ENCODE measurements at regions not wholly inside any gene's neighbourhood (a gene's known extent, or its start where the extent isn't known, plus 50 kb on each side); places are given as distances from the start of the nearest gene placed in this dataset.
"Not testable (repeated sequence)": the region's sequence is repeated elsewhere in the genome, so short reads cannot be mapped to it uniquely, and the experiment has no call there.

DNA sequence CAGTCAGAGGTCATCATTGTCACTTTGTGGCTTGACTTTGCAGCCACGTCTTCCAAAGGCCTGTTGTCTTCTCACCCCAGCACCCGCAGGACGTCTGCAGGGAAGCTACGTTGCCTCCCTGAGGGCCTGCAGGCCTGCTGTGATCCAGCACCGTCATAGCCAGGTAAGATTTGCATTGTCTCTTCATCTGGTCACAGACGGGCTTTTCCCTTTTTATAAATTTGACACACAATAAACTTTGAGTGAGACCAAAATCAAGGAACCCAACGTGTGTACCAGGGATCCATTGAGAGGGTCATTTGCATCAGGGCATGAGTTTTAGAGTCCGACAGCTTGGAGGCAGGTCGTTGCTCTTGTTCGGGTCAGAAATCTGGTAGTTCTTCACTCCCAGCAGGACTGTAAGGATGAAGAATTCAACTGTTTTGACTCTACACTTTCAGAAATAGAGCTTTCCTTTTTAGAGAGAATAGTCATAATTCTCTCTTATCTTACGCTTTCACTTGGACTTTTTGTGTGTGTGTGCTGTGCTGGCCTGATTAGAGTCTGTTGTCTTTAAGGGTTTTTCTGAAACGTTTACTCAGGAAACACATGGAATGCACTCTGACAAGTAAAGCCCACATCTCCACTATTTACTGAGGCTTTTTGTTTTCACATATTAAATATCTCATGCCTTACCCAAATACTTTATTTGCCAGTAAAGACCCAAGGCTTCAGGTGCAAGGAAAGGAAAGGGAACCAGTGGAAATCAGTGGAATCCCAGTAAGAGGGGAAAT is 177.2 kb upstream of the TAB2 start:
- no peak overlapping the region for H3K27ac ChIP-seq
- H3K9me3 ChIP-seq = no peaks in the 10 kb centered on the region
- no peak overlapping the region for H3K4me3 ChIP-seq
- no peaks in the 10 kb centered on the region for H3K36me3 ChIP-seq
- DNase-seq = no peak
- no peaks in the 10 kb centered on the region for H3K27me3 ChIP-seq
- WGBS, 2 donors = 53 to 74% methylated on average over 12 of the region's 12 CpGs
- intact Hi-C loops (cut with DNase I) = no loop called here
- peaks cover 0 to 4% (median 0%) of the 10 kb centered on the region in 4 donors for H3K4me1 ChIP-seq
- TF ChIP-seq, protein P1, sequence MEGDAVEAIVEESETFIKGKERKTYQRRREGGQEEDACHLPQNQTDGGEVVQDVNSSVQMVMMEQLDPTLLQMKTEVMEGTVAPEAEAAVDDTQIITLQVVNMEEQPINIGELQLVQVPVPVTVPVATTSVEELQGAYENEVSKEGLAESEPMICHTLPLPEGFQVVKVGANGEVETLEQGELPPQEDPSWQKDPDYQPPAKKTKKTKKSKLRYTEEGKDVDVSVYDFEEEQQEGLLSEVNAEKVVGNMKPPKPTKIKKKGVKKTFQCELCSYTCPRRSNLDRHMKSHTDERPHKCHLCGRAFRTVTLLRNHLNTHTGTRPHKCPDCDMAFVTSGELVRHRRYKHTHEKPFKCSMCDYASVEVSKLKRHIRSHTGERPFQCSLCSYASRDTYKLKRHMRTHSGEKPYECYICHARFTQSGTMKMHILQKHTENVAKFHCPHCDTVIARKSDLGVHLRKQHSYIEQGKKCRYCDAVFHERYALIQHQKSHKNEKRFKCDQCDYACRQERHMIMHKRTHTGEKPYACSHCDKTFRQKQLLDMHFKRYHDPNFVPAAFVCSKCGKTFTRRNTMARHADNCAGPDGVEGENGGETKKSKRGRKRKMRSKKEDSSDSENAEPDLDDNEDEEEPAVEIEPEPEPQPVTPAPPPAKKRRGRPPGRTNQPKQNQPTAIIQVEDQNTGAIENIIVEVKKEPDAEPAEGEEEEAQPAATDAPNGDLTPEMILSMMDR (IDR thresholded peaks at IDR 0.05) = no peak
- TF ChIP-seq POLR2AphosphoS5 (IDR thresholded peaks at IDR 0.05) = no peak
- no peak for TF ChIP-seq POLR2A (IDR thresholded peaks at IDR 0.05)

DNA sequence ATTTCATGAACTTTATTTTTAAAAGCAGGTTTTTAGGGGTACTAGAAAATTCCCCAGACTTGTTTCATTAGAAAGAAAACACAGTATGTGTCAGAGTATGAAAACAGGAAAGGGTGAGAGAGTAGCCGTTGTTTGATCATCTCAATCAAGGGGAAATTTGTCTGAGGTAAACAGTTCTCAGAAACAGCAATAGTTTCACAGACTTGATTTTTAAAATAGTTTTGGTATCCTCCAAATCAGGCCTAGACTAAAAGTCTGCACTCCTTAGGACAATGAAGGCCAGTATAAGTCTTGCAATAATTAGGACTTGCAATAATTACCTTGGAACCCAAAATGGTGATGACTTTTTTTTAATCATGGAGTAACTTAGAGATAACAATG is 176.6 kb upstream of the TAB2 start:
- peaks cover 0 to 4% (median 0%) of the 10 kb centered on the region in 4 donors for H3K4me1 ChIP-seq
- TF ChIP-seq POLR2AphosphoS5 (IDR thresholded peaks at IDR 0.05) = no peak
- TF ChIP-seq, protein P1 (IDR thresholded peaks at IDR 0.05) = no peak
- TF ChIP-seq POLR2A (IDR thresholded peaks at IDR 0.05) = no peak
- no peak for TF ChIP-seq EP300 (IDR thresholded peaks at IDR 0.05)
- intact Hi-C loops (cut with DNase I) = no loop called here
- no peak for DNase-seq
- no peaks in the 10 kb centered on the region for H3K27me3 ChIP-seq
- WGBS, 2 donors = 40 to 75% methylated on average over 1 of the region's 1 CpG
- no peak overlapping the region for H3K27ac ChIP-seq
- H3K4me3 ChIP-seq = no peak overlapping the region
- H3K9me3 ChIP-seq = no peaks in the 10 kb centered on the region
- H3K36me3 ChIP-seq = no peaks in the 10 kb centered on the region

DNA sequence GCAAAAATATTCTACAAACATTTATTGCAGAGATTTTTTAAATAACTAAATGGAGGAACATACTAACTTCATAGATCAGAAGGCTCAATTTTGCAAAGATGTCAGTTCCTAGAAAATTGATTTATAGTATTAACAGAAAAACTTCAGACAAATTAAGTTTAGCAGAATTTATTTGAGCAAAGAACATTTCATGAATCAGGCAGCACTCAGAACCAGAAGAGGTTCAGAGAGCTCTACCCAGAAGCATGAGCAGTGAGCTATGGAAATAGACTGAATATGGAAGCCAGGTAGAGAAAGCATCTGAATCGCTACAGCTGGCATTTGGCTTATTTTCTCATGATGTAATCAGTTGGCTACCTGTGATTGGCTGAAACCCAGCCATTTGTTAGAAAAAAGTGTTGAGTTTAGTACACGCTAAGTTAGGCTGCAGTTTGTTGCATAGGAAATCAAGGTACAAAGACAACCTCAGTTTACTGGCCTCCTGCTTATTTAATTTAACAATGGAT is 174.5 kb upstream of the TAB2 start:
- WGBS, 2 donors = 96 to 98% methylated on average over 2 of the region's 2 CpGs
- intact Hi-C loops (cut with DNase I) = no loop called here

DNA sequence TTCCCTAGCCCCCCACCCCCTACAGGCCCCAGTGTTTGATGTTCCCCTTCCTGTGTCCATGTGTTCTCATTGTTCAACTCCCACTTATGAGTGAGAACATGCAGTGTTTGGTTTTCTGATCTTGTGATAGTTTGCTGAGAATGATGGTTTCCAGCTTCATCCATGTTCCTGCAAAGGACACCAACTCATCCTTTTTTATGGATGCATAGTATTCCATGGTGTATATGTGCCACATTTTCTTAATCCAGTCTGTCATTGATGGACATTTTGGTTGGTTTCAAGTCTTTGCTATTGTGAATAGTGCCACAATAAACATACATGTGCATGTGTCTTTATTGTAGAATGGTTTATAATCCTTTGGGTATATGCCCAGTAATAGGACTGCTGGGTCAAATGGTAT is 171.7 kb upstream of the TAB2 start:
- H3K4me1 ChIP-seq; intact Hi-C loops (cut with DNase I); H3K4me3 ChIP-seq; H3K36me3 ChIP-seq; H3K9me3 ChIP-seq; DNase-seq; H3K27ac ChIP-seq; H3K27me3 ChIP-seq: not testable (repeated sequence)

More for the DNA sequence above, 174.5 kb upstream of the TAB2 start:
- Histone ChIP-seq H3K36me3 (no peaks in the 10 kb centered on the region), H3K9me3 (no peaks in the 10 kb centered on the region), H3K27me3 (no peaks in the 10 kb centered on the region), H3K4me3 (no peak overlapping the region), H3K4me1 (peaks cover 0 to 6% (median 0%) of the 10 kb centered on the region in 4 donors), H3K27ac (no peak overlapping the region)
- TF ChIP-seq, protein P1 (IDR thresholded peaks at IDR 0.05) = no peak
- TF ChIP-seq POLR2A (IDR thresholded peaks at IDR 0.05) (no peak), POLR2AphosphoS5 (IDR thresholded peaks at IDR 0.05) (no peak), EP300 (IDR thresholded peaks at IDR 0.05) (no peak)
- no peak for DNase-seq

DNA sequence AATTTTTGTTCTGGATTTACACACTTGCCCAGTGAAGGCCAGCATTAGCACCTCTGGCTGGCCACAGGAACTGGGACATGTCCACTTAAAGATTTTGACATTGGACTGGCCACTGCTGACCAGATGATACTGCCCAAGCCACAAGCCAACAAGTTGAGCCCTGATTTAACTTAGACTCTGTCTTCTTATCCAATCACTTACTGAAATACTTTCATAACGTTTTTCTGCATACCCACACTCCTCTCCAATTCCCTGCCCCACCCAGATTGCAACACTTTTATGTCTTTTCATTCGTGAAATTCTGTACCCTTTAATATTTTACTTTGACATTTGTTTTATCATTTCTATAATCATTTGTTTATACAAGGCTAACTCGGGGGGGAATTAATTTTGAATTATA is 170.3 kb upstream of the TAB2 start:
- TF ChIP-seq POLR2A (IDR thresholded peaks at IDR 0.05) = no peak
- TF ChIP-seq POLR2AphosphoS5 (IDR thresholded peaks at IDR 0.05) = no peak
- TF ChIP-seq, protein P1 (IDR thresholded peaks at IDR 0.05) = no peak
- TF ChIP-seq EP300 (IDR thresholded peaks at IDR 0.05) = no peak
- DNase-seq = no peak
- no peak overlapping the region for H3K4me3 ChIP-seq
- no peaks in the 10 kb centered on the region for H3K36me3 ChIP-seq
- no peak overlapping the region for H3K27ac ChIP-seq
- intact Hi-C loops (cut with DNase I) = no loop called here
- H3K4me1 ChIP-seq = peaks cover 0 to 7% (median 0%) of the 10 kb centered on the region in 4 donors
- no peaks in the 10 kb centered on the region for H3K9me3 ChIP-seq
- 5 to 36% methylated on average over 3 of the region's 3 CpGs for WGBS, 2 donors
- H3K27me3 ChIP-seq = no peaks in the 10 kb centered on the region

All from sigmoid colon (tissue), 6 donors.